ENCODE measurements at regions not wholly inside any gene's neighbourhood (a gene's known extent, or its start where the extent isn't known, plus 50 kb on each side); places are given as distances from the start of the nearest gene placed in this dataset.

DNA sequence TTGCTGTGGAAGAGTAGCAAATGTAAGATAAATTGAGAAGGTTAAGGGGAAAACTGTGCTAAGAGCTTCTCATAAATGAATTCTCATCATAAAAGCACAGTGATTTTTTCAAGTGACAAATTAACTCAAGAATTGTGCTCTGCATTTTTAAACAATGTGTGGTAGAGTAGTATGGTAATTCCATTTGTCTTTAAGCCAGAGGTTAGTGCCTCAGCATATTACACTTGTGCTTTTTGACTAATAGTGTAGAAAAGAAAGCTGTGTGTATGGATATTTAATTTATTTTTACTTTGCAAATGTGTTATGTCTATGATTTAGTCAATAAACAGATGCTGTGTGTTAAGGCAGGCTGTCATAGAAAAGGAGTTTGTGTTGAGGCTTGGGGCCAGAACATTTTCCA is 61.0 kb downstream of the FHIP1A start:
- intact Hi-C loops (cut with micrococcal nuclease) = no loop called here
- H3K4me3 ChIP-seq (replicated peaks in 1 of 2; ENCODE audit: low read depth in 1 of 2, low read length in 2 of 2) = no peak overlapping the region
- peaks cover 0 to 11% of the 10 kb centered on the region in 2 experiments; a peak in 1 of 4 replicates for H3K4me1 ChIP-seq (ENCODE audit: control insufficient read depth in 1 of 2, insufficient read depth in 2 of 2, low read length in 2 of 2)
- no peaks in the 10 kb centered on the region for H4K20me1 ChIP-seq (ENCODE audit: insufficient read depth)
- no peaks in the 10 kb centered on the region for H3K79me2 ChIP-seq (ENCODE audit: insufficient read depth, low read length)
- ATAC-seq (no peak), DNase-seq (ENCODE audit: low read depth, low spot score) (no peak)
- ChIA-PET RAD21 (ENCODE audit: low non-redundant PET in 1 of 2, low total read pairs in 2 of 2, uncharacterized antibody in 2 of 2, unreplicated experiment in 2 of 2) (no interaction called here), POLR2A (no interaction called here), CTCF (no interaction called here)
- BruUV-seq (replicated peaks) = no TSS peak
- H3K9me3 ChIP-seq (ENCODE audit: control insufficient read depth in 1 of 2, insufficient read depth in 1 of 2, low read depth in 1 of 2, low read length in 2 of 2) = no peaks in the 10 kb centered on the region
- no peaks in the 10 kb centered on the region for H3K9me2 ChIP-seq (ENCODE audit: insufficient read depth)
- H3K9ac ChIP-seq (ENCODE audit: low read length) = no peak overlapping the region
- H3K4me2 ChIP-seq (ENCODE audit: low read length) = no peak overlapping the region
- H2AFZ ChIP-seq (ENCODE audit: low read depth, low read length, poor library complexity, severe bottlenecking) = no peak overlapping the region
- H3K36me3 ChIP-seq (ENCODE audit: control insufficient read depth in 1 of 2, insufficient read depth in 2 of 2, low read length in 2 of 2) = no peaks in the 10 kb centered on the region
- H3K27me3 ChIP-seq (ENCODE audit: insufficient read depth, low read length) = no peaks in the 10 kb centered on the region
- H3K27ac ChIP-seq (ENCODE audit: low read depth, low read length) = no peak overlapping the region
- no peak for TF ChIP-seq SIN3A (IDR thresholded peaks at IDR 0.05; ENCODE audit: low read depth)
- no peak for TF ChIP-seq CBX3 (IDR thresholded peaks at IDR 0.05; ENCODE audit: low read depth)
- no peak for TF ChIP-seq SRF (IDR thresholded peaks at IDR 0.05; ENCODE audit: low read depth)
- TF ChIP-seq SP1 (IDR thresholded peaks at IDR 0.05; ENCODE audit: low read depth) = no peak
- no peak for TF ChIP-seq FOSL1 (IDR thresholded peaks at IDR 0.05; ENCODE audit: low read depth)
- no peak for TF ChIP-seq EZH2phosphoT487 (IDR thresholded peaks at IDR 0.05; ENCODE audit: borderline replicate concordance)
- TF ChIP-seq RAD21 (IDR thresholded peaks at IDR 0.05; ENCODE audit: low read depth) = no peak
- no peak for TF ChIP-seq POLR2AphosphoS5 (IDR thresholded peaks at IDR 0.05; ENCODE audit: low read depth, low read length)
- no peak for TF ChIP-seq TCF7L2 (IDR thresholded peaks at IDR 0.05; ENCODE audit: borderline replicate concordance, extremely low read depth, insufficient read depth, insufficient read length)
- TF ChIP-seq EGR1 (IDR thresholded peaks at IDR 0.05; ENCODE audit: low read depth) = no peak
- TF ChIP-seq, protein P1, sequence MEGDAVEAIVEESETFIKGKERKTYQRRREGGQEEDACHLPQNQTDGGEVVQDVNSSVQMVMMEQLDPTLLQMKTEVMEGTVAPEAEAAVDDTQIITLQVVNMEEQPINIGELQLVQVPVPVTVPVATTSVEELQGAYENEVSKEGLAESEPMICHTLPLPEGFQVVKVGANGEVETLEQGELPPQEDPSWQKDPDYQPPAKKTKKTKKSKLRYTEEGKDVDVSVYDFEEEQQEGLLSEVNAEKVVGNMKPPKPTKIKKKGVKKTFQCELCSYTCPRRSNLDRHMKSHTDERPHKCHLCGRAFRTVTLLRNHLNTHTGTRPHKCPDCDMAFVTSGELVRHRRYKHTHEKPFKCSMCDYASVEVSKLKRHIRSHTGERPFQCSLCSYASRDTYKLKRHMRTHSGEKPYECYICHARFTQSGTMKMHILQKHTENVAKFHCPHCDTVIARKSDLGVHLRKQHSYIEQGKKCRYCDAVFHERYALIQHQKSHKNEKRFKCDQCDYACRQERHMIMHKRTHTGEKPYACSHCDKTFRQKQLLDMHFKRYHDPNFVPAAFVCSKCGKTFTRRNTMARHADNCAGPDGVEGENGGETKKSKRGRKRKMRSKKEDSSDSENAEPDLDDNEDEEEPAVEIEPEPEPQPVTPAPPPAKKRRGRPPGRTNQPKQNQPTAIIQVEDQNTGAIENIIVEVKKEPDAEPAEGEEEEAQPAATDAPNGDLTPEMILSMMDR (IDR thresholded peaks at IDR 0.05 in 2 of 3, conservative IDR thresholded peaks at IDR 0.05 in 1 of 3; ENCODE audit: borderline replicate concordance in 1 of 3, insufficient read depth in 1 of 3, low read depth in 2 of 3, low read length in 2 of 3) = no peak
- no peak for TF ChIP-seq ELF1 (IDR thresholded peaks at IDR 0.05; ENCODE audit: borderline replicate concordance, low read depth)
